ENCODE measurements at regions not wholly inside any gene's neighbourhood (a gene's known extent, or its start where the extent isn't known, plus 50 kb on each side); places are given as distances from the start of the nearest gene placed in this dataset.

DNA sequence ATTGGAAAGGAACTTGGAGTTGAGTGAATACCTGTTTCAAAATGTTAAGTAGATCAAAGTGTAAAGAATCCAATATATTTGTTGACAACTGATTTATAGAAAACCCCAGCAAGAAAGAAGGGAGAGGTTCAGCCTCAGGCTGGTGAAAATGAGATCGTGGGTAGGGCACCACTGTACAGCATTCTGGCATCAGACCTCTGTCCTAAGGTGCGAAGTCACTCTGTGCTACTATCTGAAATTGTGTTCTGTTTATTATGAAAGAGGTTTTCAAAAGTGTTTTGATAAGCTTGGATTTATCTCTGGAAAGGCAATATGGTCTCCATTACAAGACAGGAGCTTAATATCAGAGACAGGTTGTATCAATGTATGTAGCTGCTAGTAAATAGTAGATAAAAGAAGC lies 80.5 kb upstream of the MAP4K3 start:
- Histone ChIP-seq H3K9me3 (ENCODE audit: severe bottlenecking) (peaks cover 6% of the 10 kb centered on the region), H3K4me3 (ENCODE audit: low read depth, low read length) (no peak overlapping the region), H3K27ac (peak overlapping the region; percentile 64; the same call in 1 of the 2 replicates), H3K27me3 (ENCODE audit: insufficient read depth, low read depth, severe bottlenecking) (no peaks in the 10 kb centered on the region), H3K36me3 (no peaks in the 10 kb centered on the region)
- TF ChIP-seq, protein P1, sequence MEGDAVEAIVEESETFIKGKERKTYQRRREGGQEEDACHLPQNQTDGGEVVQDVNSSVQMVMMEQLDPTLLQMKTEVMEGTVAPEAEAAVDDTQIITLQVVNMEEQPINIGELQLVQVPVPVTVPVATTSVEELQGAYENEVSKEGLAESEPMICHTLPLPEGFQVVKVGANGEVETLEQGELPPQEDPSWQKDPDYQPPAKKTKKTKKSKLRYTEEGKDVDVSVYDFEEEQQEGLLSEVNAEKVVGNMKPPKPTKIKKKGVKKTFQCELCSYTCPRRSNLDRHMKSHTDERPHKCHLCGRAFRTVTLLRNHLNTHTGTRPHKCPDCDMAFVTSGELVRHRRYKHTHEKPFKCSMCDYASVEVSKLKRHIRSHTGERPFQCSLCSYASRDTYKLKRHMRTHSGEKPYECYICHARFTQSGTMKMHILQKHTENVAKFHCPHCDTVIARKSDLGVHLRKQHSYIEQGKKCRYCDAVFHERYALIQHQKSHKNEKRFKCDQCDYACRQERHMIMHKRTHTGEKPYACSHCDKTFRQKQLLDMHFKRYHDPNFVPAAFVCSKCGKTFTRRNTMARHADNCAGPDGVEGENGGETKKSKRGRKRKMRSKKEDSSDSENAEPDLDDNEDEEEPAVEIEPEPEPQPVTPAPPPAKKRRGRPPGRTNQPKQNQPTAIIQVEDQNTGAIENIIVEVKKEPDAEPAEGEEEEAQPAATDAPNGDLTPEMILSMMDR (IDR thresholded peaks at IDR 0.05; ENCODE audit: low read depth, low read length): no peak
- no peak for DNase-seq

DNA sequence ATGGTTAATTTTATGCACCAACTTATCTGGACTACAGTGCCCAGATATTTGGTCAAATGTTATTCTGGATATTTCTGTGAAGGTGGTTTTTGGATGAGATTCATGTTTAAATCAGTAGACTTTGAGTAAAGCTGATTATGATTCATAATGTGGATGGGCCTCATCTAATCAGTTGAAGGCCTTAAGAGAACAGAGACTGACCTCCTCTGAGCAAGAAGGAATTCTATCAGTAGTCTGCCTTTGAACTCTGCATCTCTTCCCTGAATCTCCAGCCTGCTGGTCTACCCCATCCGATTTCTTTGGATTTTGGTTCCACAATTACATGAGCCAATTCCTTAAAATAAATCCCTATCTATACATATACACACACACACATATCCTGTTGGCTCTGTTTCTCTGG lies 82.8 kb upstream of the MAP4K3 start:
- no peaks in the 10 kb centered on the region for H3K36me3 ChIP-seq
- TF ChIP-seq, protein P1 (IDR thresholded peaks at IDR 0.05; ENCODE audit: low read depth, low read length): no peak
- peaks cover 6% of the 10 kb centered on the region for H3K9me3 ChIP-seq (ENCODE audit: severe bottlenecking)
- no peak overlapping the region for H3K27ac ChIP-seq
- no peak for DNase-seq
- no peaks in the 10 kb centered on the region for H3K27me3 ChIP-seq (ENCODE audit: insufficient read depth, low read depth, severe bottlenecking)
- H3K4me3 ChIP-seq (ENCODE audit: low read depth, low read length): no peak overlapping the region

DNA sequence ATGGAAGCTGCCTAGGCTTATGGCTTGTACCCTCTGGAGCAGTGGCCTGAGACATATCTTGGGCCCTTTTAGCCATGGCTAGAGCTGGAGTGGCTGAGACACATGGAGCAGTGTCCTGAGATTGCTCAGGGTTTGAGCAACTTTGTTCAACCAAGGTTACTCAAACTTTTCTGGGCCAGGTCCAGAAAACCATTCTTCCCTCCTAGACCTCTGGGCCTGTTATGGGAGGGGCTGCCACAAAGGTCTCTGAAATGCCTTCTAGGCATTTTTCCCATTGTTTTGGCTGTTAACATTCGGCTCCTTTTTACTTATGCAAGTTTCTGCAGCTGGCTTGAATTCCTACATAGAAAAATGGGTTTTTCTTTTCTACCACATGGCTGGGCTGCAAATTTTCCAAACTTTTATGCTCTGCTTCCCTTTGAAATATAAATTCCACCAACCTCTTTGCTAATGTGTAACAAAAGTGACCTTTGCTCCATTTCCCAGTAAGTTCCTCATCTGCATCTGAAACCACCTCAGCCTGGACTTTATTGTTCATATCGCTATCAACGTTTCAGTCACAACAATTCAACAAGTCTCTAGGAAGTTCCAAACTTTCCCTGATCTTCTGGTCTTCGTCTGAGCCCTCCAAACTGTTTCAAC lies 84.9 kb upstream of the MAP4K3 start:
- H3K36me3 ChIP-seq: no peaks in the 10 kb centered on the region
- TF ChIP-seq, protein P1 (IDR thresholded peaks at IDR 0.05; ENCODE audit: low read depth, low read length): no peak
- peaks cover 6% of the 10 kb centered on the region for H3K9me3 ChIP-seq (ENCODE audit: severe bottlenecking)
- no peak overlapping the region for H3K27ac ChIP-seq
- no peak for DNase-seq
- no peak overlapping the region for H3K4me3 ChIP-seq (ENCODE audit: low read depth, low read length)
- H3K27me3 ChIP-seq (ENCODE audit: insufficient read depth, low read depth, severe bottlenecking): no peaks in the 10 kb centered on the region

DNA sequence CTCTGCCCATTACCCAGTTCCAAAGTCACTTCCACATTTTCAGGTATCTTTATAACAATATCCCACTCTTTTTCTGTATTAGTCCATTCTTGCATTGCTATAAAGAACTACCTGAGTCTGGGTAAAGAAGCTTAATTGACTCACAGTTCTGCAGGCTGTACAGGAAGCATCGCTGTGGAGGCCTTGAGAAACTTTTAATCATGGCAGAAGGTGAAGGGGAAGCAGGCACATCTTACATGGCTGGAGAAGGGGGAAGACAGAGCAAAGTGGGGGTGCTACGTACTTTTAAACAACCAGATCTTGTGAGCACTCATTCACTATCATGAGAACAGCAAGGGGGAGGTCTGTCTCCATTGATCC lies 85.4 kb upstream of the MAP4K3 start:
- peaks cover 6% of the 10 kb centered on the region for H3K9me3 ChIP-seq (ENCODE audit: severe bottlenecking)
- H3K27ac ChIP-seq: no peak overlapping the region
- H3K27me3 ChIP-seq (ENCODE audit: insufficient read depth, low read depth, severe bottlenecking): no peaks in the 10 kb centered on the region
- DNase-seq: no peak
- H3K36me3 ChIP-seq: no peaks in the 10 kb centered on the region
- no peak overlapping the region for H3K4me3 ChIP-seq (ENCODE audit: low read depth, low read length)
- TF ChIP-seq, protein P1 (IDR thresholded peaks at IDR 0.05; ENCODE audit: low read depth, low read length): no peak

DNA sequence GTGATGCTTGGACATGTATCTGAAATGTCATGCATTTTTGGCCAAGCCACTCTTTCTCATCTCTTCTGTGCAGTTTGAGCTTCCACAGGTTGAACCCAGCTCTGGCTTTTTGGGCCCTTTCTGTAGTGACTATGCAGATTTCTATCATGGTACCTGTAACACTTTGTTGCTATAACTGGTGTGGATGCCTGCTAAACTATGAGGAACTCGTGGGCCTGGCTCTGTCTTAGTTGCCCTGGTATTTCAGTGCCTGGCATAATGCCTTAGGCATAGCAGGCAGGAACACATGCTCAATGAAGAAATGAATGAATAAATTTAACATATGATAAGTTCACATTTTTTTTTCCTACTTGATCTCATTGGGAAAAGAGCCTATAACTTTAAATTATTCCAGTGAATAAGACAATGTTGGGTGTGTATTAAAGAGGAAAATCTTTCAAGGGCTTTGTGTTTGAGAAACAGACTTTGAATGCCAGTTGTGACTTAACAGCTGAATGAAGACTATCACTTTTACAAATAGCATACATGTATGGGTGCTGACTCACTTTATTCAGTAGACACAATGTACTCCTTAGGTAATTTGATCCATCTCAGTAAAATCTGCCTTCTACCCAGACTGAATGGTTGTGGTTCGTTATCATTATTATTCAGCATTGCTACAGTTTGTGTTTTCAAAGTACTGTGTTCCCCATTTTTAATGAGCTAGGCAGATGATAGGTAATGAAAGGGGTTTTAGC lies 86.4 kb upstream of the MAP4K3 start:
- DNase-seq: no peak
- H3K36me3 ChIP-seq: no peaks in the 10 kb centered on the region
- TF ChIP-seq, protein P1 (IDR thresholded peaks at IDR 0.05; ENCODE audit: low read depth, low read length): no peak
- H3K27ac ChIP-seq: no peak overlapping the region
- no peaks in the 10 kb centered on the region for H3K27me3 ChIP-seq (ENCODE audit: insufficient read depth, low read depth, severe bottlenecking)
- H3K4me3 ChIP-seq (ENCODE audit: low read depth, low read length): no peak overlapping the region
- H3K9me3 ChIP-seq (ENCODE audit: severe bottlenecking): peaks cover 6% of the 10 kb centered on the region
